ENCODE measurements at regions not wholly inside any gene's neighbourhood (a gene's known extent, or its start where the extent isn't known, plus 50 kb on each side); places are given as distances from the start of the nearest gene placed in this dataset.
"Not testable (repeated sequence)": the region's sequence is repeated elsewhere in the genome, so short reads cannot be mapped to it uniquely, and the experiment has no call there.

- no peak for DNase-seq (ENCODE audit: low read depth in 1 of 2, low spot score in 1 of 2)
Measured at GRCh38 chr3:6640907-6641306, 220.0 kb upstream of the GRM7 start.

GRCh38 chr3:6644070-6644929, 216.6 kb upstream of the GRM7 start:
- DNase-seq (ENCODE audit: low read depth in 1 of 2, low spot score in 1 of 2) = no peak

- no peak for DNase-seq (ENCODE audit: low read depth in 1 of 2, low spot score in 1 of 2)
Measured at GRCh38 chr3:6654670-6655069, 206.2 kb upstream of the GRM7 start.

GRCh38 chr3:6655275-6655674, 205.6 kb upstream of the GRM7 start:
- DNase-seq (ENCODE audit: low read depth in 1 of 2, low spot score in 1 of 2) = no peak

- no peak for DNase-seq (ENCODE audit: low read depth in 1 of 2, low spot score in 1 of 2)
Measured at GRCh38 chr3:6657591-6657990, 203.3 kb upstream of the GRM7 start.

- DNase-seq (ENCODE audit: low read depth in 1 of 2, low spot score in 1 of 2) = no peak
Measured at GRCh38 chr3:6667354-6667753, 193.6 kb upstream of the GRM7 start.

- DNase-seq (ENCODE audit: low read depth in 1 of 2, low spot score in 1 of 2) = no peak
Measured at GRCh38 chr3:6671363-6671762, 189.6 kb upstream of the GRM7 start.

GRCh38 chr3:6679510-6679909, 181.4 kb upstream of the GRM7 start:
- DNase-seq (ENCODE audit: low read depth in 1 of 2, low spot score in 1 of 2) = no peak

- DNase-seq (ENCODE audit: low read depth in 1 of 2, low spot score in 1 of 2) = no peak
Measured at GRCh38 chr3:6680119-6680806, 180.7 kb upstream of the GRM7 start.

- DNase-seq (ENCODE audit: low read depth in 1 of 2, low spot score in 1 of 2) = no peak
Measured at GRCh38 chr3:6697285-6697684, 163.6 kb upstream of the GRM7 start.

- no peak for DNase-seq (ENCODE audit: low read depth in 1 of 2, low spot score in 1 of 2)
Measured at GRCh38 chr3:6697722-6698121, 163.2 kb upstream of the GRM7 start.

GRCh38 chr3:6704817-6705216, 156.1 kb upstream of the GRM7 start:
- DNase-seq (ENCODE audit: low read depth in 1 of 2, low spot score in 1 of 2) = not testable (repeated sequence)

- no peak for DNase-seq (ENCODE audit: low read depth in 1 of 2, low spot score in 1 of 2)
Measured at GRCh38 chr3:6706777-6707176, 154.1 kb upstream of the GRM7 start.

- no peak for DNase-seq (ENCODE audit: low read depth in 1 of 2, low spot score in 1 of 2)
Measured at GRCh38 chr3:6709178-6709577, 151.7 kb upstream of the GRM7 start.

- DNase-seq (ENCODE audit: low read depth in 1 of 2, low spot score in 1 of 2) = no peak
Measured at GRCh38 chr3:6714962-6715361, 146.0 kb upstream of the GRM7 start.

- no peak for DNase-seq (ENCODE audit: low read depth in 1 of 2, low spot score in 1 of 2)
Measured at GRCh38 chr3:6716420-6716819, 144.5 kb upstream of the GRM7 start.

GRCh38 chr3:6717026-6717943, 143.6 kb upstream of the GRM7 start:
- DNase-seq (ENCODE audit: low read depth in 1 of 2, low spot score in 1 of 2) = no peak

- no peak for DNase-seq (ENCODE audit: low read depth in 1 of 2, low spot score in 1 of 2)
Measured at GRCh38 chr3:6719999-6720398, 140.9 kb upstream of the GRM7 start.

GRCh38 chr3:6721491-6721890, 139.4 kb upstream of the GRM7 start:
- DNase-seq (ENCODE audit: low read depth in 1 of 2, low spot score in 1 of 2) = no peak

- DNase-seq (ENCODE audit: low read depth in 1 of 2, low spot score in 1 of 2) = no peak
Measured at GRCh38 chr3:6723205-6723604, 137.7 kb upstream of the GRM7 start.

GRCh38 chr3:6726811-6727210, 134.1 kb upstream of the GRM7 start:
- no peak for DNase-seq (ENCODE audit: low read depth in 1 of 2, low spot score in 1 of 2)

- no peak for DNase-seq (ENCODE audit: low read depth in 1 of 2, low spot score in 1 of 2)
Measured at GRCh38 chr3:6732807-6733206, 128.1 kb upstream of the GRM7 start.
